COLO668 (cell line): ENCODE measurements at regions not wholly inside any gene's neighbourhood (a gene's known extent, or its start where the extent isn't known, plus 50 kb on each side); places are given as distances from the start of the nearest gene placed in this dataset.

Experiments used
- DNase-seq: peaks from one replicate; lab custom pipeline; 2025; ENCODE audit not compliant: unreplicated experiment; lab: John Stamatoyannopoulos, UW

GRCh38 chr9:111197256-111197655 is 132.8 kb downstream of the OR2K2 start:
- no peak for DNase-seq

GRCh38 chr9:111195766-111196165 is 134.3 kb downstream of the OR2K2 start:
- DNase-seq: no peak

DNA sequence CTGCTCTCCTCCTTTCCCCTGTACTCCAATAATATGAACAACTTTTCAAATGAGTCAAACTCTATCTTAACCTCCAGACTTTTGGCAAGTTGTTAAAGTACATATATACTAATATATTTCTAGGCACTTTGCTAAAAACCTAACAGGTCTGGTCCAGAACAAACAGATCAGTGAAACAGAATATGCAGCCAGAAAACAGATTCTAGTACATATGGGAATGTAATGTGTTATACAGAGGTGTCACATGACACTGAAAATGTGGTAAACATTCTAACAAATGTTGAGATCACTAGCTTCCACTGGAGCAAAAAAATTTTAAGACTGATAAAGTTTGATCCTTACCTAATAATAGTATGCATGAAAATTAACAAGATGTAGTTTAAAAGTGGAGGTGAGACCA is 136.9 kb downstream of the OR2K2 start:
- no peak for DNase-seq

DNA sequence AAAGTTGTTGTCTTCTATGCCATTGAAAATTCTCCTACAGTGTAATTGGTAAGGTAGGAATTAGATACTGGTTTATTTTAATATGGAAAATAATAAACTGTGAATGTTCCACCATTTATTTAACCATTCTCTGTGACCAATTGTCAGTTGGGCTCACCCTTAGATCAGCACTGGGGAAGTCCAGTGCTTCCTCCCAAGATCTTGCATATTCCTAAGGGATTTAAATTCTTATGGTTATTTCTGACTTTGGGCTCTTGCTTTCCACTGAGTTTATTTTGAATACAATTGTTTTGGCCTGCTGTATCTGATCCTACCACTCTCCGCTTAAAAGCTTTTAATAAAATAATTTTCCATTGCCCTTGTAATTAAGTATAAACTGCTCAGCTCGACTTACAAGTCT is 137.4 kb downstream of the OR2K2 start:
- DNase-seq: no peak

DNA sequence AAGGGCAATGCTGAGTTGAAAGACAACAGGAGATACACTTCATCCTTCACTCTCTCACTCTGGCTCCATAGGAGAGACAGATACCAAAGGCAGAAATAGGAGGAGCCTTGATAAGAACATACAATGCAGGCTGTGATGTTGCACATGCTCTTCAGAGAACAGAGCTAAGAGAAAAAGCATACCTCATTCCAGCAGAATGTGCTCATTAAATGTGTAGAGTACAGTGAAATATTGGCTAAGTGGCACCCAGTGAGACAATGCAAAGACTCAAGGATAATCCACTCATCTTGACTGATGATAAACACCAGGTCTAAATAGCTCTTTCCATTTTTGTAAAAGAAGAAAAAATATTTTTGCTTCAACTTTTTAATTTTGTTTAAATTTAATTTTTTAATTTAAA is 139.7 kb downstream of the OR2K2 start:
- no peak for DNase-seq

DNA sequence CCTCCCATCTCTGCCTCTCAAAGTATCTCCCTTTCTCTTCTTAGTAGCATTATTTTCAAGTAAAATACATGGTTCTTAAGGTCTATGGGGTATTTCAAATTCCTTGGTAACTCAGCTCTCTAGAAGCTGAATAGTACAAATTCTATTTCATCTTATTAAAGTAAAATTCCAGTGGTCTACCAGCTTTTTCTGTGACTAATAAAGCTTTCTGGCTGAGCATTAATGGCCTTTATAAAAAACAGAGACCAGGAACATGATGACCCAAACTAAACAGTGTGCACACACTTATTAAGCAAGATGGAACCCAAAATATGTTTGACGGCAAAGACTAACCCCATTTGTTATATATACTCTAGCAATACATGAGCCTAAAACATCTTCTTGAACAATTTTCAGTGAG is 142.6 kb downstream of the OR2K2 start:
- no peak for DNase-seq

DNA sequence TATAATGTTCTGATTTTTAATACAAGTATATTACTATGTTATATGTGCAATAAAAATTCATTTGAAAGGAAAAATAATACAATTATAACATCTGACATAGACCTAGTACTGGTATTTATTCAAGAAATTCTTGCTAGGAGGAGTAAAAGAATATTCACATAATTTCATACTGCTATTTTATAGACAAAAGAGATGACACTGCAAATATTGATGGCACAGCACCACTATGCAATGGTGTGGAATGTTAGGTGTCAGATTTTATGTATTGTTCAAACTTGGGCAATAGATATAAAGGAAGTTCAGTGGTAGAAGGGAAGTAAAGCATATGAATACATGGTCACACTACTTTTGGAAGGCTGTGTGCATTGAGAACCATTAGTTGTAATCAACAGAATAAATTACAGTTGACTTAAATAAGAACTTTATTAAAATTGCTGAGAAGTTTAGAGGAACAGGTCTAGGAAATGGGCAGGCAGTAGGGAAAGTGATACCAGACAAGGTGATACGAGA is 143.9 kb downstream of the OR2K2 start:
- DNase-seq: no peak

DNA sequence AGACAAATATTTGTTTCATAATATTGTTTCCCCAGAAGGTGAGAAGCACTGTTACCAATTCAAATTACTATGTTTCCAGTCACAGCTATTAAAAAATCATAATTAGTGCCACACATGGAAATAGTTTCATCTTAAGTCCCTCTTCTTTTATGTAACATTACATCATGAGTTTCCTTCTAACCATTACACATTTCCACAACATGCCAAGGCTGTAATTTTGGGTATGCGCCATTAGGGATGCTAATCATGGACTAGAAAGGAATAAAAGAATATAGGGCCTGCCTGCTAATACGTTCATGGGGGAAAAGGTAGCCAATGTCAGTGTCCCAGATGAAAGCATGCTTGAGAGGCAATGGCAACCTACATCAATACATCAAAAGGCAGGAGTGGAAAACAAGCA is 142.5 kb upstream of the LPAR1 start:
- no peak for DNase-seq

- peak; percentile 12 for DNase-seq
These were observed 141.3 kb upstream of the LPAR1 start for GRCh38 chr9:111179577-111179976.

- no peak for DNase-seq
These were observed 140.2 kb upstream of the LPAR1 start for GRCh38 chr9:111178331-111179055.

- DNase-seq: no peak
These were observed 138.2 kb upstream of the LPAR1 start for GRCh38 chr9:111176511-111176910.

DNA sequence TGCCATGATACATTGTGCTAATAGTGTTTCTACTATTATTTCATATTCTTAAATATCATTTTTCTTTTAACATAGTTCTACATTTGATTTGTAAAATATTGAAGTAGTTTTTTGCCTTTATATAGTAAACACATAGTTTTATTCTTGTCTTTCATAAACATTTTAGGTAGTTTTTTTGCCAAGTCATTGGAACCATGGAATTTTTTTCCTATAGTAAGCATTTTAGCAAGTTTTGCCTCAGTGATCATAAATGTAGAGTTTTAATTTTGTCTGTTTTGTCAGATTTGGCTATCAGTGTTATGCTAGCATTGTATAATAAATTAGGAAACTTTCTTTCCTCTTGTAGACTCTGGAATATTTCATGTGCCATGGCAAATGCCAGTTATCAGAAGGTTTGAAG is 137.1 kb upstream of the LPAR1 start:
- no peak for DNase-seq

DNA sequence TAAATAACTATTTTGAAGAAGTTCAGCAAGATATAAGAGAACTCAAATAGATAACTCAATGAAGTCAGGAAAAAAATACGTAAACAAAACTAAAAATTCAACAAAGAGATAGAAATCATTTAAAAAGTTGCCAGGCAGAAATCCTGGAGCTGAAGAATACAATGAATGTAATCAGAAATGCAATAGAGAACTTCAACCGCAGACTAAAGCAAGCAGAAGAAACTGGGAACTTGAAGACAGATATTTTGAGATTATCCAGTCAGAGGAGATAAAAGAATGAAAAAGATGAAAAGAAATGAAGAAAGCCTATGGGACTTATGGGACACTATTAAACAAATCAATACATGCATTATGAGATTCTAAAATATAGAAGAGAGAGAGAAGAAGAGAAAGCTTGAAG is 129.1 kb upstream of the LPAR1 start:
- DNase-seq: no peak

- DNase-seq: no peak
These were observed 125.6 kb upstream of the LPAR1 start for GRCh38 chr9:111163716-111164389.

DNA sequence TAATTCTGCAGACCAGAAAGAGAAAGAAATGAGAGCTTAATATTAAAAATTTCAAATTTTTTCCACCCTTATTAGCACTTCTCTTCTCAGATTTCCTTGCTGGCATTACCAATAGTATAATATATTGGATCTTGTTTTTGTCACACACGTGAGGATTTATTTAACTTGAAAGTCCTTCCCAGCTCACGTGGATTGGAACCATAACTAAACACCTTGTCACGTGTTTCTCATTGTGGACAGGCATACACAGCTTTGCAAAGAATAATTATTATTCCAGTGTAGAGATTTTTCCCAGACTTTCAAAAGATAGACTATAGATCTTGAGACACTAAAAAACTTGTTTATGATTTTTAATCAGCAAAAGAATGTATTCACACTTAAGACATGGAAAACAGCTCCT is 123.8 kb upstream of the LPAR1 start:
- no peak for DNase-seq

DNA sequence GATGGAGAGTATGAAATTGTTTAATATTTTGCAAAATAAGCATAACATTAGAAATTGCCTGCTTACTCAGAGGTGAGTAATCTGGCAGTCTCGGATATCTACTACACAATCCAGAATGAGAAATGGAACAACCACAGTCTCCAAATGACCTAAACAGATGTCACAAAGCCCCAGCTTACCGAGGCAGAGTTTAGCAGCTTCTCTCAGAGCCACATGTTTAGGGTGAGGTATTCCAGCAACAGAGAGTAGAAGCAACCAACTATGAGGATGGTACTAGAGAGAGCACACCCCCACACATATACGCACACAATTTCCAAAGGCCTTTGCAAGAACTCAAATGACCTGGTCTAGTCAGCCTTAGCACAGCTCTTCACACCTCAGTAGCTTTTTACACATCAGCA is 122.7 kb upstream of the LPAR1 start:
- DNase-seq: no peak

GRCh38 chr9:111158999-111159398 is 120.7 kb upstream of the LPAR1 start:
- DNase-seq: no peak

DNA sequence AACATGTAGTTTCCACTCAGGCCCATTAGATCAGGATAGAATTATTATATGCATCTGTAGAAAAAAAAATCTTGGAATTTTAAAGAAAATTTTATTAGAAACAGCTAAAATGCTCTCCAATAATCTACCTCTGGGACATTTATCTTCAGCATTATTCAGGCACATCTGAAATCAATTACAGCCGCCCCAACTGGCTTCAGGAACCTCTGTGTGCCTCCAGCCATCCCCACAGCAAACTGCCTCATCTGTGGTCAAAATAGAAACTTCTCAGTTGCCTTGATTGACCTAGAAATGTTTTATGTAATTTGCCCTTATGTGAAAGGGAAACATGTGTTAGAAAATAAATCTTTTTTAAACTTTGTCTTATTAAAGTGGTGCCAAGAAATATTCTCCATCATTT is 120.1 kb upstream of the LPAR1 start:
- no peak for DNase-seq

DNA sequence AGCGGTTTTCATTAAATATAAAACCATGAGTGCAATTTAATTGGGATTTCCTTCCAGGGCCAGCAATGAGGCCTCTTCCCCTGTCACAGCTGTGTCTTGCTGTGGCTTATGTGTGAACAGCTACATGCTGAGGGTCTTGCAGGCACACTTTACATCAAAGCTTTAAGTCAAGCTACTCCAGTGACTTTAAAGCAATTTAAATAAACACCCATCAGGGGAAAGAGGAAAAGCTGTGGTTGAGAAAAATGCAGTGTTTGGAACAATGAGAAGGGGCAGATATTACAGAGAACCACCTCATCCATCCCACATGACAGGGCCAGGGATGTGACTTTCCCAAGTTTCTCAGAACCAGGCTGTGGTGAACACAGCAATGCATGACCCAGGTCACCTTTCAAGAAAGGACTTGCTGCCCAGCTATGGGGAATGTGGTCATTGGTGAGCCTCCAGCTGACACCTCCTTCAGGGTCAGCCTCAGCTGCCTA is 115.9 kb upstream of the LPAR1 start:
- no peak for DNase-seq

GRCh38 chr9:111152614-111153406 is 114.5 kb upstream of the LPAR1 start:
- DNase-seq: no peak

GRCh38 chr9:111151537-111151936 is 113.3 kb upstream of the LPAR1 start:
- no peak for DNase-seq

- no peak for DNase-seq
These were observed 111.9 kb upstream of the LPAR1 start for GRCh38 chr9:111150181-111150580.
